B cell (primary cell): ENCODE measurements at regions not wholly inside any gene's neighbourhood (a gene's known extent, or its start where the extent isn't known, plus 50 kb on each side); places are given as distances from the start of the nearest gene placed in this dataset.

Experiments
- ATAC-seq: fragments of 200-7000 bp; cut with Tn5 transposase; one replicate; pipeline ENCODE4 v1.10.0; 2021; ENCODE audit warnings: low read depth, mild to moderate bottlenecking, moderate number of reproducible peaks, moderate library complexity
- CTCF ChIA-PET: fragments of 350-600 bp; sonication (Branson Sonifier 250); formaldehyde crosslinking; loops from one replicate; lab custom pipeline; 2021; ENCODE audit warnings: antibody characterized with exemption, inconsistent platforms; lab: Charles Lee
- POLR2A ChIA-PET: fragments of 350-600 bp; sonication (Branson Sonifier 250); formaldehyde crosslinking; loops from one replicate; lab custom pipeline; 2021; ENCODE audit warnings: antibody characterized with exemption; lab: Charles Lee
- DNase-seq: peaks from one replicate; pipeline ENCODE4 v3.0.0; 2013
- H2AFZ ChIP-seq: 2 replicates; pipeline ENCODE4 v1.6.1; 2012; ENCODE audit warnings: mild to moderate bottlenecking, low read depth, low read length; ENCODE audit not compliant: insufficient read depth, poor library complexity, severe bottlenecking
- H3K27ac ChIP-seq, 2 donors: 1 replicate in 1 of 2; 2 replicates in 1 of 2; pipeline ENCODE4 v1.5.1; 2012 to 2013; ENCODE audit warnings: low read length in 2 of 2, mild to moderate bottlenecking in 2 of 2, moderate library complexity in 1 of 2
- H3K27me3 ChIP-seq, 4 experiments: fragments of 200-600 bp in 1 of 4; sonication (generic) in 1 of 4; replicated peaks in 1 of 4; 1 replicate in 2 of 4; 2 replicates in 2 of 4; pipeline versions ENCODE4 v1.6.1 to v1.7.0; 2013 to 2016; ENCODE audit warnings: low read length in 3 of 4, mild to moderate bottlenecking in 2 of 4, mixed read lengths in 1 of 4, moderate library complexity in 1 of 4; ENCODE audit not compliant: insufficient read depth in 4 of 4, control insufficient read depth in 3 of 4; ENCODE audit errors: control extremely low read depth in 1 of 4
- H3K36me3 ChIP-seq, 2 experiments: replicated peaks in 1 of 2; 1 replicate in 1 of 2; 2 replicates in 1 of 2; pipeline versions ENCODE4 v1.6.1 to v1.7.1; 2013; ENCODE audit warnings: low read length in 1 of 2; ENCODE audit not compliant: insufficient read depth in 2 of 2, control insufficient read depth in 1 of 2; ENCODE audit errors: control extremely low read depth in 1 of 2, extremely low read depth in 1 of 2
- H3K4me1 ChIP-seq, 2 donors: fragments of 200-600 bp in 1 of 2; sonication (generic) in 1 of 2; 1 replicate in 1 of 2; 2 replicates in 1 of 2; pipeline versions ENCODE4 v1.5.1 to v1.6.1; 2013 to 2017; ENCODE audit warnings: low read length in 2 of 2; ENCODE audit not compliant: control insufficient read depth in 2 of 2, insufficient read depth in 2 of 2
- H3K4me2 ChIP-seq: replicated peaks from 2 replicates; pipeline ENCODE3; 2012; ENCODE audit warnings: mild to moderate bottlenecking, low read depth, low read length; ENCODE audit not compliant: poor library complexity, severe bottlenecking
- H3K4me3 ChIP-seq, 5 experiments: fragments of 200-600 bp in 1 of 5; sonication (generic) in 1 of 5; 1 replicate in 3 of 5; 2 replicates in 2 of 5; pipeline versions ENCODE4 v1.5.1 to v1.7.0; 2011 to 2016; ENCODE audit warnings: low read length in 4 of 5, mild to moderate bottlenecking in 4 of 5, low read depth in 2 of 5, control low read depth in 1 of 5, moderate library complexity in 1 of 5; ENCODE audit not compliant: insufficient read depth in 1 of 5; ENCODE audit errors: control extremely low read depth in 1 of 5, extremely low read depth in 1 of 5
- H3K79me2 ChIP-seq: fragments of 200-600 bp; sonication (generic); one replicate; pipeline ENCODE4 v1.6.0; 2016; ENCODE audit warnings: low read length; ENCODE audit not compliant: control insufficient read depth, insufficient read depth
- H3K9ac ChIP-seq: fragments of 200-600 bp; sonication (generic); 2 replicates; pipeline ENCODE4 v1.6.1; 2017; ENCODE audit warnings: mild to moderate bottlenecking, low read length, moderate library complexity
- H3K9me3 ChIP-seq, 3 donors: one replicate each; pipeline versions ENCODE4 v1.6.1 to v1.7.1; 2013; ENCODE audit warnings: low read length in 2 of 3; ENCODE audit not compliant: control insufficient read depth in 2 of 3, insufficient read depth in 1 of 3; ENCODE audit errors: control extremely low read depth in 1 of 3
- H4K20me1 ChIP-seq: 2 replicates; pipeline ENCODE4 v1.6.0; 2012; ENCODE audit warnings: mild to moderate bottlenecking, low read length; ENCODE audit not compliant: insufficient read depth, control insufficient read depth, poor library complexity, severe bottlenecking
- H3K27ac Mint-ChIP-seq: one replicate; pipeline ENCODE4 v1.8.0; 2021; ENCODE audit warnings: mixed read lengths
- H3K27me3 Mint-ChIP-seq: one replicate; pipeline ENCODE4 v1.8.0; 2021; ENCODE audit warnings: mixed read lengths
- H3K4me1 Mint-ChIP-seq: one replicate; pipeline ENCODE4 v1.8.0; 2021; ENCODE audit warnings: mixed read lengths
- H3K4me3 Mint-ChIP-seq: one replicate; pipeline ENCODE4 v1.8.0; 2021; ENCODE audit warnings: mixed read lengths
- H3K9me3 Mint-ChIP-seq: one replicate; pipeline ENCODE4 v1.8.0; 2022; ENCODE audit warnings: mixed read lengths; ENCODE audit not compliant: insufficient read depth
- EZH2 ChIP-seq: IDR thresholded peaks from 2 replicates; pipeline ENCODE4 v1.6.1; 2012; ENCODE audit warnings: borderline replicate concordance, low read depth, mild to moderate bottlenecking, moderate library complexity, low read length; ENCODE audit not compliant: insufficient read depth, poor library complexity, severe bottlenecking
- WGBS: methylation state at CpG from one replicate; pipeline ENCODE4 v1.1.5; 2013; ENCODE audit warnings: missing lambda C conversion rate; ENCODE audit not compliant: insufficient coverage; 5-methylcytosine and 5-hydroxymethylcytosine counted together
- intact Hi-C: fragments of 100-400 bp; cut with micrococcal nuclease; formaldehyde crosslinking; loops from one replicate; pipeline ENCODE4 v1.10.0; 2022
- TF ChIP-seq, protein P1 (sequence below): fragments of 200-600 bp; IDR thresholded peaks from one replicate; pipeline ENCODE4 v1.8.0; 2022; ENCODE audit warnings: antibody characterized with exemption, mild to moderate bottlenecking

DNA sequence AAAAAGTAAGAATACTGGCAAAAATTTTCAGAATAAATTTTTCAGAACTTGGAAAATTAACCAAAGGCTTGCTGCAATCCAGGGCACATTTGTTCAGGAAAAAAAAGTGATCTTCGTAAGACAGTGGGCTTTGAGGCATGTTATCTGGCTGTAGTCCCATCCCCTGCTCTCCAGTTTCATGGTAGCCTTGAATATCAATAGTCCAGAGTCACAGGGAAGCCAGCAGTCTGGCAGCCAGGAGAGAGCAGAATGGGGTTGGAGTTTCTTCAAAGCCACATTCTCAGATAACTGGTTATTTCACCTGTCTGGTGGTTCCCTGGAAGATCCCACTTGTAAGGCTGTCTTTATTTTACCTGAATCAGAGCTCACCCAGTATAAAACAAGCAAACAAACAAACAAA, 669.3 kb downstream of the MATN1 start:
- ATAC-seq (no peak), DNase-seq (no peak)
- H2AFZ ChIP-seq: no peak overlapping the region
- no peaks in the 10 kb centered on the region for H3K79me2 ChIP-seq
- POLR2A ChIA-PET: no interaction called here
- WGBS: 55% methylated on average over 1 of the region's 1 CpG
- no peaks in the 10 kb centered on the region for H3K9me3 ChIP-seq
- no peak overlapping the region for H3K4me3 ChIP-seq
- H3K4me1 Mint-ChIP-seq: no peaks in the 10 kb centered on the region
- H3K27ac ChIP-seq: no peak overlapping the region
- no peaks in the 10 kb centered on the region for H3K9me3 Mint-ChIP-seq
- no peak overlapping the region for H3K4me2 ChIP-seq
- no peaks in the 10 kb centered on the region for H3K4me1 ChIP-seq
- CTCF ChIA-PET: no interaction called here
- H4K20me1 ChIP-seq: no peaks in the 10 kb centered on the region
- no peak for TF ChIP-seq EZH2
- TF ChIP-seq, protein P1, sequence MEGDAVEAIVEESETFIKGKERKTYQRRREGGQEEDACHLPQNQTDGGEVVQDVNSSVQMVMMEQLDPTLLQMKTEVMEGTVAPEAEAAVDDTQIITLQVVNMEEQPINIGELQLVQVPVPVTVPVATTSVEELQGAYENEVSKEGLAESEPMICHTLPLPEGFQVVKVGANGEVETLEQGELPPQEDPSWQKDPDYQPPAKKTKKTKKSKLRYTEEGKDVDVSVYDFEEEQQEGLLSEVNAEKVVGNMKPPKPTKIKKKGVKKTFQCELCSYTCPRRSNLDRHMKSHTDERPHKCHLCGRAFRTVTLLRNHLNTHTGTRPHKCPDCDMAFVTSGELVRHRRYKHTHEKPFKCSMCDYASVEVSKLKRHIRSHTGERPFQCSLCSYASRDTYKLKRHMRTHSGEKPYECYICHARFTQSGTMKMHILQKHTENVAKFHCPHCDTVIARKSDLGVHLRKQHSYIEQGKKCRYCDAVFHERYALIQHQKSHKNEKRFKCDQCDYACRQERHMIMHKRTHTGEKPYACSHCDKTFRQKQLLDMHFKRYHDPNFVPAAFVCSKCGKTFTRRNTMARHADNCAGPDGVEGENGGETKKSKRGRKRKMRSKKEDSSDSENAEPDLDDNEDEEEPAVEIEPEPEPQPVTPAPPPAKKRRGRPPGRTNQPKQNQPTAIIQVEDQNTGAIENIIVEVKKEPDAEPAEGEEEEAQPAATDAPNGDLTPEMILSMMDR: no peak
- no peak overlapping the region for H3K4me3 Mint-ChIP-seq
- intact Hi-C loops: no loop called here
- no peak overlapping the region for H3K9ac ChIP-seq
- H3K27ac Mint-ChIP-seq: no peak overlapping the region
- H3K36me3 ChIP-seq: no peaks in the 10 kb centered on the region
- peaks cover 0 to 4% (median 1%) of the 10 kb centered on the region in 4 experiments for H3K27me3 ChIP-seq
- peaks cover 18% of the 10 kb centered on the region for H3K27me3 Mint-ChIP-seq

DNA sequence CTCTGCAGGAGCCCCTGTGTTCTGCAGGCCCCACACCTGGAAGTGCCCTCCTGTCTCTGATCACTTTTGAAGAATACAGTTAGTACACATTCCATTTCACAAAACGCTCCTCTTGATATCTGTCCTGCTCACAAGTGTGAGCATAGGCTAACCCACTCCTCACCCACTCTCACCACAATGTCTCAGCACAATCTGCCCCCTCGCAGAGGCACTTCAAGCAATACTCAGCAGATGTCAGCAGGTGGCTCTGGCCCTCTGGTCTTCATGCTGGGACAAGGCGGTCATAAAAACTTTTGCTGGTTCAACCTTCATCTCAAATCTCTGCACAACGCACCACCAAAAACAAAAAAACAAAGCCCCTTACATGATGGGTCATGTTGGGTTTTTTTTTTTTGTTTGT, 671.2 kb downstream of the MATN1 start:
- no peaks in the 10 kb centered on the region for H4K20me1 ChIP-seq
- no peak overlapping the region for H3K27ac Mint-ChIP-seq
- no peak overlapping the region for H2AFZ ChIP-seq
- H3K79me2 ChIP-seq: no peaks in the 10 kb centered on the region
- DNase-seq (no peak), ATAC-seq (no peak)
- H3K4me2 ChIP-seq: no peak overlapping the region
- H3K4me1 ChIP-seq: no peaks in the 10 kb centered on the region
- ChIA-PET CTCF (no interaction called here), POLR2A (no interaction called here)
- H3K4me1 Mint-ChIP-seq: no peaks in the 10 kb centered on the region
- peaks cover 14% of the 10 kb centered on the region for H3K27me3 Mint-ChIP-seq
- no peaks in the 10 kb centered on the region for H3K36me3 ChIP-seq
- H3K4me3 ChIP-seq: no peak overlapping the region
- H3K27ac ChIP-seq: no peak overlapping the region
- H3K9me3 ChIP-seq: no peaks in the 10 kb centered on the region
- no peak overlapping the region for H3K4me3 Mint-ChIP-seq
- no peak overlapping the region for H3K9ac ChIP-seq
- H3K9me3 Mint-ChIP-seq: no peaks in the 10 kb centered on the region
- 60% methylated on average over 2 of the region's 4 CpGs for WGBS
- peaks cover 0 to 4% (median 1%) of the 10 kb centered on the region in 4 experiments for H3K27me3 ChIP-seq
- TF ChIP-seq, protein P1: no peak
- no peak for TF ChIP-seq EZH2
- intact Hi-C loops: no loop called here
